DND-41 (cell line): ENCODE measurements at regions not wholly inside any gene's neighbourhood (a gene's known extent, or its start where the extent isn't known, plus 50 kb on each side); places are given as distances from the start of the nearest gene placed in this dataset.

ENCODE experiments used
- ATAC-seq: fragments of 200-7000 bp; cut with Tn5 transposase; 3 replicates; pipeline ENCODE4 v1.9.1; 2021; ENCODE audit warnings: low read depth; ENCODE audit not compliant: insufficient read depth
- DNase-seq: peaks from one replicate; pipeline ENCODE4 v3.0.0-alpha.2; 2020
- H2AFZ ChIP-seq: 2 replicates; pipeline ENCODE4 v1.6.0; 2012; ENCODE audit warnings: low read depth, low read length
- H3K27ac ChIP-seq: 2 replicates; pipeline ENCODE4 v1.5.1; 2012; ENCODE audit warnings: low read length, inconsistent platforms
- H3K27me3 ChIP-seq: fragments of 200-600 bp; sonication (generic); 2 replicates; pipeline ENCODE4 v1.6.0; 2012; ENCODE audit warnings: low read length, mild to moderate bottlenecking, inconsistent platforms; ENCODE audit not compliant: insufficient read depth, poor library complexity
- H3K36me3 ChIP-seq: 2 replicates; pipeline ENCODE4 v1.5.1; 2012; ENCODE audit warnings: low read length, inconsistent platforms; ENCODE audit not compliant: insufficient read depth
- H3K4me1 ChIP-seq: 2 replicates; pipeline ENCODE4 v1.5.1; 2012; ENCODE audit warnings: mild to moderate bottlenecking, low read length; ENCODE audit not compliant: insufficient read depth
- H3K4me2 ChIP-seq: 2 replicates; pipeline ENCODE4 v1.6.0; 2012; ENCODE audit warnings: mild to moderate bottlenecking, moderate library complexity, low read length, inconsistent platforms; ENCODE audit not compliant: insufficient read depth
- H3K4me3 ChIP-seq, 2 experiments: fragments of 200-600 bp in 1 of 2; shearing (Covaris generic) in 1 of 2; 2 replicates each; pipeline ENCODE4 v1.5.1; 2012 to 2016; ENCODE audit warnings: inconsistent platforms in 2 of 2, low read length in 2 of 2, mild to moderate bottlenecking in 2 of 2, low read depth in 1 of 2, moderate library complexity in 1 of 2
- H3K79me2 ChIP-seq: 2 replicates; pipeline ENCODE4 v1.6.0; 2012; ENCODE audit warnings: low read length, inconsistent platforms; ENCODE audit not compliant: insufficient read depth
- H3K9ac ChIP-seq: 2 replicates; pipeline ENCODE4 v1.6.0; 2012; ENCODE audit warnings: low read depth, mild to moderate bottlenecking, inconsistent platforms, low read length, moderate library complexity
- H3K9me3 ChIP-seq: 2 replicates; pipeline ENCODE4 v1.5.1; 2012; ENCODE audit warnings: low read length, moderate library complexity, mild to moderate bottlenecking, inconsistent platforms; ENCODE audit not compliant: insufficient read depth, severe bottlenecking
- H4K20me1 ChIP-seq: 2 replicates; pipeline ENCODE4 v1.6.0; 2012; ENCODE audit warnings: low read length; ENCODE audit not compliant: insufficient read depth
- EZH2 ChIP-seq: IDR thresholded peaks from 3 replicates; pipeline ENCODE4 v1.6.1; 2012; ENCODE audit warnings: borderline replicate concordance, low read depth, mild to moderate bottlenecking, moderate library complexity, low read length, inconsistent platforms; ENCODE audit not compliant: severe bottlenecking
- TF ChIP-seq, protein P1 (sequence below): IDR thresholded peaks from 2 replicates; pipeline ENCODE4 v1.5.1; 2012; ENCODE audit warnings: borderline replicate concordance, low read length, moderate library complexity, mild to moderate bottlenecking; ENCODE audit not compliant: poor library complexity, severe bottlenecking; ENCODE audit errors: extremely low read depth

DNA sequence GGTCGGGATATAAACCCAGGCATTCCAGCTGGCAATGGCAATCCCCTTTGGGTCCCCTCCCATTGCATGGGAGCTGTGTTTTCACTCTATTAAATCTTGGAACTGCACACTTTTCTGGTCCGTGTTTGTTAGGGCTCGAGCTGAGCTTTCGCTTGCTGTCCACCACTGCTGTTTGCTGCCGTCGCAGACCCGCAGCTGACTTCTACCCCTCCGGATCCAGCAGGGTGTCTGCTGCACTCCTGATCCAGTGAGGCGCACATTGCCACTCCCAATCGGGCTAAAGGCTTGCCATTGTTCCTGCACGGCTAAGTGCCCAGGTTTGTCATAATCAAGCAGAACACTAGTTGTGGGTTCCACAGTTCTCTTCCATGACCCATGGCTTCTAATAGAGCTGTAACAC is 1322.1 kb downstream of the ADGRL3 start:
- Histone ChIP-seq H3K4me1 (no peaks in the 10 kb centered on the region), H4K20me1 (no peaks in the 10 kb centered on the region), H3K27me3 (no peaks in the 10 kb centered on the region), H3K9ac (no peak overlapping the region), H3K79me2 (no peaks in the 10 kb centered on the region), H3K27ac (no peak overlapping the region), H3K4me2 (no peak overlapping the region), H3K4me3 (no peak overlapping the region), H2AFZ (no peak overlapping the region), H3K9me3 (no peaks in the 10 kb centered on the region), H3K36me3 (no peaks in the 10 kb centered on the region)
- ATAC-seq (no peak), DNase-seq (no peak)
- TF ChIP-seq, protein P1, sequence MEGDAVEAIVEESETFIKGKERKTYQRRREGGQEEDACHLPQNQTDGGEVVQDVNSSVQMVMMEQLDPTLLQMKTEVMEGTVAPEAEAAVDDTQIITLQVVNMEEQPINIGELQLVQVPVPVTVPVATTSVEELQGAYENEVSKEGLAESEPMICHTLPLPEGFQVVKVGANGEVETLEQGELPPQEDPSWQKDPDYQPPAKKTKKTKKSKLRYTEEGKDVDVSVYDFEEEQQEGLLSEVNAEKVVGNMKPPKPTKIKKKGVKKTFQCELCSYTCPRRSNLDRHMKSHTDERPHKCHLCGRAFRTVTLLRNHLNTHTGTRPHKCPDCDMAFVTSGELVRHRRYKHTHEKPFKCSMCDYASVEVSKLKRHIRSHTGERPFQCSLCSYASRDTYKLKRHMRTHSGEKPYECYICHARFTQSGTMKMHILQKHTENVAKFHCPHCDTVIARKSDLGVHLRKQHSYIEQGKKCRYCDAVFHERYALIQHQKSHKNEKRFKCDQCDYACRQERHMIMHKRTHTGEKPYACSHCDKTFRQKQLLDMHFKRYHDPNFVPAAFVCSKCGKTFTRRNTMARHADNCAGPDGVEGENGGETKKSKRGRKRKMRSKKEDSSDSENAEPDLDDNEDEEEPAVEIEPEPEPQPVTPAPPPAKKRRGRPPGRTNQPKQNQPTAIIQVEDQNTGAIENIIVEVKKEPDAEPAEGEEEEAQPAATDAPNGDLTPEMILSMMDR, result no peak
- no peak for TF ChIP-seq EZH2

DNA sequence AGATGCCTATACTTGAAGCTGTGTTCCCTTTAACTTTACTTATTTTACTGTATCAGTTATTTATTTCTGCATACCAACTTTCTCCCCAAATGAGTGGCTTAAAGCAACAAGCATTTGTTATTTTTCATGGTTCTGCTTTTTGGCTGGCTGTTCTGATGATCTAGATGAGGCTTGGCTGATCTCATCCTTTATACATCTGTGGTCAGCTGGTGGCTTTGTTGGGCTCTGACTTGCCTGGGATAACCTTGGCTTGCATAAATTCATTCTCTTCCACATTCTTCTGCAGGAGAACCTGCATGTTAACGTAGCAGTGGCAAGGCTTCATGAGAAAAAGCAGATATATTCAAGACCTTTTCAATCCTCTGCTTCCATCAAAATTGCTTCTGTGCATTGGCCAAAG is 1317.6 kb downstream of the ADGRL3 start:
- Histone ChIP-seq H3K9ac (no peak overlapping the region), H3K27me3 (no peaks in the 10 kb centered on the region), H2AFZ (no peak overlapping the region), H3K27ac (no peak overlapping the region), H3K4me2 (no peak overlapping the region), H3K36me3 (no peaks in the 10 kb centered on the region), H3K4me3 (no peak overlapping the region), H4K20me1 (no peaks in the 10 kb centered on the region), H3K79me2 (no peaks in the 10 kb centered on the region), H3K9me3 (no peaks in the 10 kb centered on the region), H3K4me1 (no peaks in the 10 kb centered on the region)
- no peak for ATAC-seq
- no peak for TF ChIP-seq EZH2
- TF ChIP-seq, protein P1, result no peak
- no peak for DNase-seq

DNA sequence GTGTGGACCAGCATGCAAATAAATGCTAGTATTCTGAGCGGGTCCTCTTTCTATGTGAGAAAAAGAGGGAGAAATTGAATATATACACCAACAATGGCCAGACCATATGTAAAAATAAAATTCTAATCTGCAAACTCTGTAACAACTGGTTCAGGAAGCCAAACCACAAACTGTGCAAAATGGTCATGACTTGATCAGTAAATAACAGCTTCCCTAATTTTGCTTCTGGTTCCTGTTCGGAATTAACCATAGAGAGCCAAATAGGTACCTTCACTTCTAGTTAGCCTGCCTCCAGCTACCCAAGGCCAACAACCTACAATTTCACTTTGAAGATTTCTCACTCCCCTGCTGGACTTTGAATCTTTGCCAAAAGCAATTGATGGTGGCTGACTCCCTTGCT is 1313.2 kb downstream of the ADGRL3 start:
- TF ChIP-seq EZH2, result no peak
- TF ChIP-seq, protein P1, result no peak

DNA sequence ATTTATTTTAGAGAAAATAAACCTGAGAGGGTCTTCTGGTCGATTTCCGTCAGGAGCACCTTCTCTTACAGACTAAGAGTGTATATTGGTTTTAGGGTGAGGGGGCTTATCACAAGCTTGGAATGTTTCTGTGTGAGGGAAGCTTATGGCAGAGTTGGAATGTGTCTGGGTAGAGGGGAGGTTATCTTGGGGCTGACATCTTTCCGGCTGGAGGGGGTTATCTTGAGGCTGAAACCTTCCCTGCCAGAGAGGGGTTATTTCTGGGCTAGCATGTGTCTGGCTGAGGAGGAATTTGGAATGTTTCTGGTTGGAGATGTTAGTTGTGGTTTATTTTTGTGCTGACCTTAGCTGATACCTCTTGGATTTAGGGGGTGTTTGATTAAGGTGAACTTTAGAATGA is 1312.1 kb downstream of the ADGRL3 start:
- Histone ChIP-seq H3K9ac (no peak overlapping the region), H3K4me2 (no peak overlapping the region), H3K4me1 (no peaks in the 10 kb centered on the region), H3K27ac (no peak overlapping the region), H2AFZ (no peak overlapping the region), H3K36me3 (no peaks in the 10 kb centered on the region), H4K20me1 (no peaks in the 10 kb centered on the region), H3K4me3 (no peak overlapping the region), H3K9me3 (no peaks in the 10 kb centered on the region), H3K27me3 (no peaks in the 10 kb centered on the region), H3K79me2 (no peaks in the 10 kb centered on the region)
- no peak for DNase-seq
- no peak for TF ChIP-seq EZH2
- TF ChIP-seq, protein P1, result no peak
- no peak for ATAC-seq

More for the DNA sequence above, 1313.2 kb downstream of the ADGRL3 start:
- no peak for DNase-seq
- Histone ChIP-seq H3K9me3 (no peaks in the 10 kb centered on the region), H3K4me1 (no peaks in the 10 kb centered on the region), H3K9ac (no peak overlapping the region), H3K79me2 (no peaks in the 10 kb centered on the region), H3K4me2 (no peak overlapping the region), H3K27me3 (no peaks in the 10 kb centered on the region), H3K27ac (no peak overlapping the region), H2AFZ (no peak overlapping the region), H3K36me3 (no peaks in the 10 kb centered on the region), H4K20me1 (no peaks in the 10 kb centered on the region), H3K4me3 (no peak overlapping the region)
- ATAC-seq, result no peak
